Choroid plexus epithelial cell (primary cell): ENCODE measurements at regions not wholly inside any gene's neighbourhood (a gene's known extent, or its start where the extent isn't known, plus 50 kb on each side); places are given as distances from the start of the nearest gene placed in this dataset.
"Not testable (repeated sequence)": the region's sequence is repeated elsewhere in the genome, so short reads cannot be mapped to it uniquely, and the experiment has no call there.

Experiments
- DNase-seq: peaks from one replicate; pipeline ENCODE4 v3.0.0-alpha.2; 2010; ENCODE audit warnings: low read depth
- H3K4me3 ChIP-seq: 2 replicates; pipeline ENCODE4 v1.5.1; 2011; ENCODE audit warnings: low read depth, mild to moderate bottlenecking, control low read depth, low read length, moderate library complexity
- CTCF ChIP-seq: conservative IDR thresholded peaks from 2 replicates; pipeline ENCODE4 v1.5.1; 2011; ENCODE audit warnings: low read depth, mild to moderate bottlenecking, control low read depth, inconsistent platforms, low read length, moderate library complexity

GRCh38 chr6:153368131-153368530 lies 237.0 kb upstream of the RGS17 start:
- DNase-seq = no peak
- no peak for TF ChIP-seq CTCF
- no peak overlapping the region for H3K4me3 ChIP-seq

GRCh38 chr6:153367021-153367420 lies 235.9 kb upstream of the RGS17 start:
- DNase-seq = no peak
- no peak overlapping the region for H3K4me3 ChIP-seq
- TF ChIP-seq CTCF = no peak

GRCh38 chr6:153357391-153357790 lies 226.3 kb upstream of the RGS17 start:
- DNase-seq = no peak
- H3K4me3 ChIP-seq = no peak overlapping the region
- TF ChIP-seq CTCF = no peak

- DNase-seq = no peak
- TF ChIP-seq CTCF = no peak
- no peak overlapping the region for H3K4me3 ChIP-seq
Measured at GRCh38 chr6:153340568-153340967, 209.5 kb upstream of the RGS17 start.

GRCh38 chr6:153334121-153334520 lies 203.0 kb upstream of the RGS17 start:
- no peak overlapping the region for H3K4me3 ChIP-seq
- no peak for TF ChIP-seq CTCF
- DNase-seq = no peak

- not testable (repeated sequence) for DNase-seq, H3K4me3 ChIP-seq
Measured at GRCh38 chr6:153331221-153331620, 200.1 kb upstream of the RGS17 start.

- no peak for DNase-seq
- TF ChIP-seq CTCF = no peak
- no peak overlapping the region for H3K4me3 ChIP-seq
Measured at GRCh38 chr6:153328194-153328593, 197.1 kb upstream of the RGS17 start.

GRCh38 chr6:153325661-153326060 lies 194.6 kb upstream of the RGS17 start:
- no peak for DNase-seq
- no peak overlapping the region for H3K4me3 ChIP-seq
- no peak for TF ChIP-seq CTCF
